Neural cell (in vitro differentiated cells): ENCODE measurements at regions not wholly inside any gene's neighbourhood (a gene's known extent, or its start where the extent isn't known, plus 50 kb on each side); places are given as distances from the start of the nearest gene placed in this dataset.

ENCODE experiments used
- H2AFZ ChIP-seq: fragments of 200-600, 300-800 bp; sonication (generic), shearing (Covaris generic); 2 replicates; pipeline ENCODE4 v1.6.0; 2014; ENCODE audit warnings: low read depth, mild to moderate bottlenecking, antibody characterized with exemption, low read length, moderate library complexity
- H3F3A ChIP-seq: fragments of 200-600 bp; shearing (Covaris generic); 2 replicates; pipeline ENCODE4 v1.6.1; 2016; ENCODE audit warnings: mild to moderate bottlenecking, moderate library complexity, mixed read lengths, antibody characterized with exemption, low read length; ENCODE audit not compliant: insufficient read depth, poor library complexity, severe bottlenecking
- H3K27ac ChIP-seq: fragments of 200-600, 300-800 bp; sonication (generic), shearing (Covaris generic); 2 replicates; pipeline ENCODE4 v1.5.1; 2014; ENCODE audit warnings: mild to moderate bottlenecking, low read length, moderate library complexity
- H3K27me3 ChIP-seq: fragments of 300-800, 200-600 bp; sonication (generic), shearing (Covaris generic); 2 replicates; pipeline ENCODE4 v1.6.0; 2014; ENCODE audit warnings: mild to moderate bottlenecking, low read depth, low read length, moderate library complexity; ENCODE audit not compliant: insufficient read depth
- H3K36me3 ChIP-seq: fragments of 300-800, 200-600 bp; sonication (generic), shearing (Covaris generic); 2 replicates; pipeline ENCODE4 v1.5.1; 2014; ENCODE audit warnings: mild to moderate bottlenecking, antibody characterized with exemption, low read length, moderate library complexity; ENCODE audit not compliant: insufficient read depth
- H3K4me2 ChIP-seq: fragments of 300-800, 200-600 bp; sonication (generic), shearing (Covaris generic); 2 replicates; pipeline ENCODE4 v1.6.0; 2014; ENCODE audit warnings: mild to moderate bottlenecking, low read length
- H3K4me3 ChIP-seq: fragments of 300-800, 200-600 bp; sonication (generic), shearing (Covaris generic); 2 replicates; pipeline ENCODE4 v1.5.1; 2014; ENCODE audit warnings: mild to moderate bottlenecking, low read length, moderate library complexity
- H3K79me2 ChIP-seq: fragments of 200-600 bp; shearing (Covaris generic); replicated peaks from 2 replicates; pipeline ENCODE4 v1.6.0; 2014; ENCODE audit warnings: mild to moderate bottlenecking, low read length, moderate library complexity; ENCODE audit not compliant: insufficient read depth
- H3K9ac ChIP-seq: fragments of 300-800, 200-600 bp; sonication (generic), shearing (Covaris generic); 2 replicates; pipeline ENCODE4 v1.6.1; 2016; ENCODE audit warnings: mild to moderate bottlenecking, low read length, mixed read lengths
- H3K9me2 ChIP-seq: fragments of 200-600 bp; shearing (Covaris generic); 2 replicates; pipeline ENCODE4 v1.6.1; 2016; ENCODE audit warnings: mild to moderate bottlenecking, low read length, mixed read lengths; ENCODE audit not compliant: insufficient read depth
- H3K9me3 ChIP-seq: fragments of 200-600, 300-800 bp; sonication (generic), shearing (Covaris generic); 2 replicates; pipeline ENCODE4 v1.6.1; 2016; ENCODE audit warnings: mild to moderate bottlenecking, mixed run types, low read length, moderate library complexity, mixed read lengths
- H4K20me1 ChIP-seq: fragments of 200-600 bp; shearing (Covaris generic); 2 replicates; pipeline ENCODE4 v1.6.1; 2016; ENCODE audit warnings: mild to moderate bottlenecking, mixed run types; ENCODE audit not compliant: insufficient read depth
- CTCF ChIP-seq: fragments of 450-650 bp; IDR thresholded peaks from 2 replicates; pipeline ENCODE4 v1.5.1; 2014; ENCODE audit warnings: antibody characterized with exemption, mild to moderate bottlenecking, moderate library complexity; ENCODE audit not compliant: poor library complexity, severe bottlenecking
- EP300 ChIP-seq: fragments of 450-650 bp; conservative IDR thresholded peaks from 2 replicates; pipeline ENCODE4 v1.6.1; 2014; ENCODE audit warnings: antibody characterized with exemption, mild to moderate bottlenecking, moderate library complexity; ENCODE audit not compliant: poor library complexity, severe bottlenecking
- EZH2 ChIP-seq: fragments of 200-600, 300-800 bp; shearing (Covaris generic), sonication (generic); IDR thresholded peaks from 2 replicates; pipeline ENCODE4 v1.6.1; 2014; ENCODE audit warnings: antibody characterized with exemption, low read length, borderline replicate concordance, mild to moderate bottlenecking; ENCODE audit not compliant: insufficient read depth, poor library complexity, severe bottlenecking
- MXI1 ChIP-seq: fragments of 450-650 bp; conservative IDR thresholded peaks from 2 replicates; pipeline ENCODE4 v1.6.1; 2014; ENCODE audit warnings: antibody characterized with exemption, mild to moderate bottlenecking; ENCODE audit not compliant: poor library complexity, severe bottlenecking
- POLR2AphosphoS5 ChIP-seq: IDR thresholded peaks from 2 replicates; pipeline ENCODE4 v1.6.1; 2012
- RAD21 ChIP-seq: fragments of 450-650 bp; conservative IDR thresholded peaks from 2 replicates; pipeline ENCODE4 v1.6.1; 2014; ENCODE audit warnings: antibody characterized with exemption, mild to moderate bottlenecking, moderate library complexity
- REST ChIP-seq: IDR thresholded peaks from 2 replicates; pipeline ENCODE4 v1.6.1; 2012; ENCODE audit warnings: borderline replicate concordance
- SMC3 ChIP-seq: fragments of 450-650 bp; conservative IDR thresholded peaks from 2 replicates; pipeline ENCODE4 v1.6.1; 2014; ENCODE audit warnings: antibody characterized with exemption, mild to moderate bottlenecking, moderate library complexity; ENCODE audit not compliant: poor library complexity
- TAF1 ChIP-seq: IDR thresholded peaks from 2 replicates; pipeline ENCODE4 v1.6.1; 2012; ENCODE audit warnings: low read depth

GRCh38 chr10:69684020-69684980, 54.3 kb downstream of the FAM241B start:
- Histone ChIP-seq H4K20me1 (no peaks in the 10 kb centered on the region), H3K27ac (no peak overlapping the region), H3K4me2 (no peak overlapping the region), H2AFZ (no peak overlapping the region), H3K9ac (no peak overlapping the region), H3K79me2 (no peaks in the 10 kb centered on the region), H3K27me3 (no peaks in the 10 kb centered on the region), H3K36me3 (no peaks in the 10 kb centered on the region), H3F3A (no peaks in the 10 kb centered on the region), H3K9me3 (no peaks in the 10 kb centered on the region), H3K4me3 (no peak overlapping the region), H3K9me2 (no peaks in the 10 kb centered on the region)
- TF ChIP-seq POLR2AphosphoS5: no peak

- no peaks in the 10 kb centered on the region for H3K36me3 ChIP-seq
- H3K9ac ChIP-seq: no peak overlapping the region
- no peaks in the 10 kb centered on the region for H3K79me2 ChIP-seq
- no peaks in the 10 kb centered on the region for H3K9me3 ChIP-seq
- TF ChIP-seq EZH2 (no peak), MXI1 (no peak), POLR2AphosphoS5 (no peak)
- no peak overlapping the region for H2AFZ ChIP-seq
- H3K27me3 ChIP-seq: no peaks in the 10 kb centered on the region
- no peaks in the 10 kb centered on the region for H4K20me1 ChIP-seq
- no peak overlapping the region for H3K27ac ChIP-seq
- H3K4me2 ChIP-seq: no peak overlapping the region
- H3K4me3 ChIP-seq: no peak overlapping the region
- H3F3A ChIP-seq: no peaks in the 10 kb centered on the region
- no peaks in the 10 kb centered on the region for H3K9me2 ChIP-seq
Observed at GRCh38 chr10:69684981-69685353, 54.9 kb downstream of the FAM241B start.

- Histone ChIP-seq H3K4me3 (no peak overlapping the region), H4K20me1 (no peaks in the 10 kb centered on the region), H3K27ac (no peak overlapping the region), H3K27me3 (no peaks in the 10 kb centered on the region), H3K79me2 (no peaks in the 10 kb centered on the region), H3K4me2 (no peak overlapping the region), H3F3A (no peaks in the 10 kb centered on the region), H3K9me2 (no peaks in the 10 kb centered on the region), H3K9ac (no peak overlapping the region), H3K36me3 (no peaks in the 10 kb centered on the region), H2AFZ (no peak overlapping the region), H3K9me3 (no peaks in the 10 kb centered on the region)
- TF ChIP-seq EZH2: no peak
- no peak for TF ChIP-seq EP300
- TF ChIP-seq MXI1: no peak
- no peak for TF ChIP-seq REST
- no peak for TF ChIP-seq RAD21
- no peak for TF ChIP-seq POLR2AphosphoS5
- no peak for TF ChIP-seq SMC3
- no peak for TF ChIP-seq TAF1
- no peak for TF ChIP-seq CTCF
Observed at GRCh38 chr10:69685426-69685801, 55.4 kb downstream of the FAM241B start.
